Activated T-cell treated with anti-CD3 and anti-CD28 coated beads, Interleukin-2, amount 50 U/mL, for 1 hour (primary cell): ENCODE measurements at regions not wholly inside any gene's neighbourhood (a gene's known extent, or its start where the extent isn't known, plus 50 kb on each side); places are given as distances from the start of the nearest gene placed in this dataset.

Experiments used
- DNase-seq: peaks from one replicate; pipeline ENCODE4 v3.0.0-alpha.2; 2020

DNA sequence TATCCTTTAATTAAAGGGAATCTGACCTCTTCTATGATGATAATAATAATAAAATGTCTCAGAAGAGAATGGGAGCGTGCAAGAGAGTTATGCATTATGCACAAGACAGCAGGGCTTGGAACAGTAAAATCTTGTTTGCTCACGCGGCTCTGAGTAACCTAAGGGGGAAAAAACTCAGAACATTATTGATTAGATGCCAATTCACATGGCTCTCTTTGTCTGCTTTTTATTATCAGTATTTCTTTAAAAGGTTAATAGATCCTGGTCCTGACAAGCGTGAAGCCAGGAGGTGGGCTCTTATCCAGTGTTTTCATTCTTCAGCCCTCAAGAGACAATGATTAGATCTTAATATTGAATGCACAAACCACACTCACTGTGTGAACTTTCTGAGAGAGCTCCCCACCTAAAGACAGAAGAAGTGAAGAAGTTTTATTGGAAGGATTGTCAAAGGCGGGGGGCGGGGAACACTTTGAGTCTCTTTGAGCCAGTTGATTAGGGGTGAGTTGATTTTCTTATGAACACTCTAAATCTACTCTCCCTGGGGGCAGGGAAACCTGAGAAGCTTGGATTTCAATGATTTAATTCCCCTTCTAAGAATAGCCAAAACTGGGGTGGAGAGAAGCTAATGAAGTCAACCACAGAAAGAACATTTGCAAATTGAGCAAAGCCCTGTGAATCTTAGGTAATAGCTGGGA, 127.5 kb upstream of the CTAGE1 start:
- no peak for DNase-seq

DNA sequence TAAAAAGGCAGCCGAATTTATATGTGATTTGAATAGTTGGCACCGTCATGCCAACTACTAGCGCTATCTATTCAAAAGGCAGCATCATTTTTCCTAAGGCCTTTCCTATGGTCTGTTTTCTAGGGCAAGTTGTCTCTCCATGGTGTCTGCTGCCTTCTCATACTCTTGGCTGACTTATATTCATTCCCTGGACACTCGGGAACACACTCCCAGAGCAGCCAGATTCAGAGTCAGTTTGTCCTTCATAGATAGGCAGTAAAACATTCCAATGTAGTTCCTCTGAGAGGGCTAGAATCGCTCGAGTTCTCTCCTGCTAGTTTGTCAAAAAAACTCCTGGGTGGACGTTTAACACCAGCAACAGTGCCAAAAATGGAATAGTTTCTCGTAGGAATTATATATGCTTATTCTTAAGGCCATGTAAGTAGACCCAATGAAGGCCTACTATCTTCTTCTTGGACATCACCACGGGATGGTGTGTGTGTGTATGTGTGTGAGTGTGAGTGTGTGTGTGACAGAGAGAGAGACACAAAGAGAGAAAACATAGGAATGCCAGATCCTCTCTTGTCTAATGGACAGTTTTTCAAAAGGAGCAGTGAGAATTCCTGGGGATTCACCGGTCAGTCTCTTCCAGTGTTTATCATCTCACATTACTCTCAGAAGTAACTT, 129.3 kb upstream of the CTAGE1 start:
- no peak for DNase-seq

DNA sequence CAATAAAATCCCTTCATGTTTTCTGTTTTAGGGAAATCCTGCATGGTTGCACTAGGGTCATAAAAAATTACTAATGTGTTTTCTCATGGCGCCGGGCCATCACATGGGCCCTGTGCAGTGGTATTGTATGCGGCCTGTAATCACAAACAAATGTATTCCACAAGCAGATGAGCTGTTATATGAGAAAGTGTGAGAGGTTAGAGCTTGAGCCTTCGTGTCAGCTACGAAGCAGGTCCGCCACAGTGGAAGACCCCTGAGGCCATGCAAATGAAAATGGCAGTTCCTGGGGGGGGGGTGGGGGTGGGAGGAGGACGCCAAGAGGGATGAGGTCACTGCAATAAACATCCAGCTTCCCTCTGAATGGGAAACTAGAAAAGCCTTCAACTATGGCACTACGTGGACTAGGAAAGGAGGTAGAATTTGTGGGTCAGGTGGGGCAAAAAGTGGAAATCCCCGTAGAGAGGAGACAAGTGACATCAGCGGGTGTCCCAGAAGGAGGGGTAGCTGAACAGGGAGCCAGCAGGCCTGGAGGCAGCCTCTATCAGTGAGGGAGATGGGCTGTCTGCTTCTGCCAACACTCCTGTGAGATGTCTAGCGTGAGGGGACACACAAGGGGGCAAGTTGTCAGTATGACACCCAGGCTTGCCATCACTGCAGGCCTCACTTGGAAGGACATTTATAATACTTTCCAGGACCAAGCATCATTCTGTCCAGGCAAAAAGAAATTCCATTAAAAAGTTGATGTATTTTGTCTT, 130.3 kb upstream of the CTAGE1 start:
- DNase-seq, result no peak

DNA sequence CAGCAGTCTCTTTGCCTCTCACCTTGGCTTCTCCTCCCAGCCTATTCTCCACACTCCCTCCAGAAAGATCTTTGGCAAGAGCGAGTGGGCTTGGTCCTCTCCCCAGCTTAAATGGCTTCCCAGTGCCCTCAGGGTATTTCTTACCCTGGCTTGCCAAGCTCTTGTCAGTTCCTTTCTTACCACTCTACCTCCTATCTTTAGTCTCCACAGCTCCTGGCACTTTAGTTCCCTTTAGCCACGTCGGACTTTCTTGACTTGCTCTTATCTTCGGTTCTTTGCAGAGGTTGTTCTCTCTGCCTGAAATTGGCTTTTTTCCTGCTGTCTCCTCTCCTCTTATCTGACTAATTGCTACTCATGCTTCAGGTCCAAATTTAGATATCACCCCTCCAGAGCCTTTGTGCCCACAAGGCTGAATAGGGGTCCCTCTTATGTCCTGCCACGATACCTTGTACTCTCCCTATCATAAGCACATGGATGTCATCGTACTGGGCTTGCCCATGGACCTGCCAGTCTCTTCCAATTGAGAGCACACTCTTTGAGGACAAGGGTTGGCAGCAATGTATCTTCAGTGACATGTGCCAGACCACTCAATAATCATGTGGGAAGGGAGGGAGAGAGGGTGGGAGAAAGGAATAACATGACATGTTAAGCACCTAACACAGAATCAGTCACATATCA, 131.7 kb upstream of the CTAGE1 start:
- DNase-seq, result no peak

DNA sequence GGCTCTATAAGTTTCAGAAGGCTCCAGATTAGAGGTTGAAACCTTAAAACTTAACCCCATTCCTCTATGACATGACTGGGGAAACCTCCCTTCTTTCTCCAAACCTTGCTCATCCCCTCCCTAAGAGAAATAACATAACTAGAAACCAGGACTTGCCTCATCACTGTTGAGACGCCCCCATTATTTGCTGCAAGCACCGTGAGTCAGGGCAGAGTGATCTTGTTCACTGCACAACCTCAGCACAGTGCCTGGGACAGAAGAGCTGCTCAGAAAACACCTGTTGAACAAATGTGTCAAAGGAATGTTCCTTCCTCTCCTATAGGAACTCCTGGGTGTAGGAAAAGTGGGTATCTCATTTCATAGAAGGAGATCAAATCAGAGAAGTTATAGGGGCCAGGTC, 132.7 kb upstream of the CTAGE1 start:
- DNase-seq, result no peak

DNA sequence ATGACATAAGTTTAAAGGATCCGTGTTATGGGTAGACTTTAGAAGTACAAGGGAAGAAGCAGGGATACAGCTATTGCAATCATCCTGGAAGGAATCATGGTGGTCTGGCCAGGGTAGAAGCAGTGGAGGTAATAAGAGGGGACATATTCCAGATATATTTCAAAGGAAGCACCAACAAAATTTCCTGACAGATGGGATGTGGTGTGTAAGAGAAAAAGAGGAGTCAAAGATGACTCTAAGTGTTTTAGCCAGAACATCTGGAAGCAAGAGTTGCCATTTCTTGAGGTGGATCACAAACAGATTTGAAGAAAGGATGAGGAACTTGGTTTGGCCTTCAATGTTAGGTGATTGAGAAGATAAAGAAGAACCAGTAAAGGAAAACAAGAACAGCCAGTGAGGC, 133.1 kb upstream of the CTAGE1 start:
- DNase-seq, result no peak

DNA sequence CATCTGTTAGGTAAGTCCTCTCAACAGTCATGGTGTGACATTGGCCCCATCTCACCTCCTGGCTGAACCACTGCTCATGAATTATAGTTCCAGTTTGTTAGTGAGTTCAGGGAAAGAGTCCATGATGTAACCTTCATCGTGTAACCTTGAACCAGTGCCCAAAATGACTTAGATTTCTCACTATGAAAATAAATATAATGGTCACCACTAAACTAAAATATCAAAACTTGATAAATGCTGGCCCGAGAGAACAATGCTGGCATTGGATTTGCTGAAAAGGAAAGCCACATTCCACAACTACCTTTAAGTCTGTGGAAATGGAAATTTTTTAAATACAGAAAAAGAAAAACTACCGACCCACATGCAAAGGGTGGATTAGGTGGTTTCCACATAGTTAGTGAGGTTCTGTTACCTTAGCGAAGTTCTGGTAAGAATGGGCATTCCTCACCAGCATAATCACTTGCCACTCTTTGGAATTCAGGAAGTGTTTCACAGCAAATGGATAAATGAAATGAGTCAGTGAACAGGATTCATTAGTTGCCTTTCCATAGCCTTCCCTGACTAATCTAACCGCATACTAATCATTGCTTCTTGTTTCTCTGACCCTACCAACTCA, 133.9 kb upstream of the CTAGE1 start:
- DNase-seq, result no peak

DNA sequence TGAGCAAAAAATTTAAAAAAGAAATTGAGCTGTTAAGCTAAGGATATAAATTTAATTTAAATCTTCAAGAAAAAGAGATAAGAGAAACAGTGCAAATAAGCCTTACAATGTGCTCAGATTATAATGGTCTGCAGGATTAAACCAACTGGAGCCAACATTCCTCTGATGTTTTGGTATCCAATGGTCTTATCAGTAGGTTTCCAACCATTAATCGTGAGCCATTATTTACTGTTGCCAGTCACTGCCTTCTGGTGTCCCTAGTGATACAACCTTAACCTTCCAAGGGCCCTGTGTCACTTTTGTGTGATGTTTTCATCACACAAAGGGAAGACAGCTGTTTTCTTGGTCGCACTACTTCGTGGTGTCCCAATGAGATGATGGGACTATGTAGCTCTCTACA, 134.5 kb upstream of the CTAGE1 start:
- DNase-seq, result no peak

DNA sequence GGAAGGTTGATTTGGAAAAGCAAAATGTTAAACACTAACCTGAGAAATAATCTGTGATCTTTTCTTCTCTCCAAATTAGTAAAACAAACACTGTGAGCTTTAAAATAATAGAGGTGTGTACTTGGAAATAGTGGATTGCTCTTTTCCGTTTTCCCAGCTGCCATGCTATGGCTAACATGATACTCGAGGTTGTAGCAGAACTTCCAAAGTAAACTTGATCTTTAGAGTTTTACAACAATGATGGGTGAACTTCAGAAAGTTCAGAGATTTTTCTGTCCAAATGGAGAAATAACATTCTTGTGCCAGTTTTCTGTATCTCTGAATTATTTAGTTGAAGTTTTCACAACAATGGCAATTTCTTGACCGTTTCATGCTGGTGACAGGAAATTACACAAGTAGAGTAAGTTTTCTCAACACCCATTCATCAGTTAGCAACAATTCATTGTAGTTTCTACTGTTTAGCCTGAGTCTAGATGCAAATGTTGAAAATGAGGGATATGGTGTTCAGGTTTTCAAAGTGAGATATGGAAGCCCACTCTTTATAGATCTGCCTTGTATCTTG, 135.3 kb upstream of the CTAGE1 start:
- DNase-seq, result no peak

DNA sequence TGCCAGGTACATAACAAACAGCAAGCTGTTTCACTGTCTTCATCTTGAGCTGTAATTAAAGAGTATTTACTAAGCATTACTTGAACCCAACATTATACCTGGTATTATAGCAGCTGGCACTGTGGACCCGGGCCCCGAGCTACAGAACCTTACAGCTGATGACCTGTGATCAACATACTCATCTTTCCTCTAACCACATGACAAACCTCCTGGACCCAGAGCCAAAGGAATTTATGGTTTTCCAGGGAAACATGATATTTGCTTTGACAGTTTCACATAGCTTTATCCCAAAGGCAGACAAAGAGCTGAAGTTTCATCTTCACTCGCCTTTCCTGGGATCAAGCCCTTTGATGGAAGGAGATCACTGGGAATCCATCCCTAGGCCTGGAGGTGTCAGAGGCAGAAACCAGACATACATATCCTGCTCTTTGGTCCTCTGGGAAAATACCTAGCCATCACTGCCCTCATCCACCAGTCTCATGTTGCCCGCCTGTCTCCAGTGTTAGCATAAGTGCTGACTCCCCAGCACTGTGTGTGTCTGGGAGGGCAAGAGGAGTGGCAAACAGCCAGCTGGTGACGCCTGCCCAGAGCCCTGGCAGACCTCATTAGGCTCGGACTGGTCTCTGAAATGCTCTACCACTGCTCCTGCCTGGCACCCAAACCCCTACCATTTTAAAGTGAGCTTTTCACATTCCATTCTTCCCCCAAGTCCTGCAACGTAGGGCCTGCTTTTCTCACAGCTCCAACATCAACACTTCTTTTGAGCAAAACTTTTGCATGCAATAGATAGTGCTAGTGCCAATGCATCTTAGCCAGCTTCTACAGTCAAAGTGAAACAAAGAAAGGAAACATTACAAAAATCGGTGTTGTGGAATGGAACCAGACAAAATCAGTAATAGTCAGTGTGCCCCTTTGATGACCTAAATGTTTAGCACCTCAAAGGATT, 138.8 kb upstream of the CTAGE1 start:
- no peak for DNase-seq

DNA sequence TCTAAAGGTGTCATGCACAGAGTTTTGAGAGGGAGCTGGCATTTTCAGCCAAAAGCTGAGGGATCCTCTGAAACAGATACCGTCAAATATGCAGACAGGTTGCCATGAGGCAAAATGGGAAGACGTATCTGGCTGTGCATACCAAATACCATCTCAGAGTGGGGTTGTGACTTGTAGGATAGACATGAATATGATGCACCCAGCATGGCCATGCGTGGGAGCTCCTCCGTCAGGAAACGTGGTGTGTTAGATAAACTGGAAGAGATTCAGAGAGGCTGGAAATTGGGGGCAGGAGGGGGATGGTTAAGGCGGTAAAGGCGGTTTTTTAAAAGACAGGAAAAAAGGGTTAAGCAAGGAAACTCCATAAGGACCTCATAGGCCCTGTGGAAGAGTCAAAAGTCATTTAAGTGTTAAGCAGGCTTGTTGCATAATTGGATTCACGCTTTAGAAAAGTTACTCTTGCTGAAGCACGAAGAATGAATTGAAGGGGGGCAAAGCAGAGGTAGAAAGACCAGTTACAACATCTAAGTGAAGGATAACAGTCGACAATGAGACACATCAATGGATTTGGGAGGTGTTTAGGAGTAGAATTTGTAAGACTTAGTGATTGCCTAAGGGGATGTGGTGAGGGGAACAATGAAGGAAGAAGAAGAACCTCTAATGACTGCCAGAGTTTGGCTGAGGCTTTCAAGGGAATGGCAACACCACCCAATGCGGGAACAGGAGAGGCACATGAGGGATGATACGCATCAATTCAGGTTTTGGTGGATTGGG, 139.6 kb upstream of the CTAGE1 start:
- no peak for DNase-seq

DNA sequence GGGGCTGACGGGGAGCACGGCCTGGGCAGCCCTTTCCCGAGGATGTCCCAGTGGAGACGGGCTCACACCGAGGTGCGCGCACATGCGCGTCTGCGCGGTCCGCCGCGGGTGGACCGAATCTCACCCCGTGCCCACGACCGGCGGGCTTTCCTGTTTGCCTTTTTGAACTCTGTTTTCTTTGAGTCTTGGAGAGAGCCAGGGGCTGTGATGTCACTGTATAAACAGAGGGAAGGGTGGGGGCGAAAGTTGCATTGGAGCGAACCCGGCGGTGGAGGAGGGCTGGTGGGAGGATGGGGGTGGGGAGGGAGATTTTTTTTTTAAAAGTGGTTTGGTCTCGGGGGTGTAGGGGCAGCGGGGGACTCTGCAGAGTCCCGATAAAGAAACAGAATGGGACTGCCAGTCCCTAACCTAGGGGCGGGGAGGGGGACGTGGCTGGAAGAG, 141.2 kb upstream of the CTAGE1 start:
- DNase-seq, result no peak

DNA sequence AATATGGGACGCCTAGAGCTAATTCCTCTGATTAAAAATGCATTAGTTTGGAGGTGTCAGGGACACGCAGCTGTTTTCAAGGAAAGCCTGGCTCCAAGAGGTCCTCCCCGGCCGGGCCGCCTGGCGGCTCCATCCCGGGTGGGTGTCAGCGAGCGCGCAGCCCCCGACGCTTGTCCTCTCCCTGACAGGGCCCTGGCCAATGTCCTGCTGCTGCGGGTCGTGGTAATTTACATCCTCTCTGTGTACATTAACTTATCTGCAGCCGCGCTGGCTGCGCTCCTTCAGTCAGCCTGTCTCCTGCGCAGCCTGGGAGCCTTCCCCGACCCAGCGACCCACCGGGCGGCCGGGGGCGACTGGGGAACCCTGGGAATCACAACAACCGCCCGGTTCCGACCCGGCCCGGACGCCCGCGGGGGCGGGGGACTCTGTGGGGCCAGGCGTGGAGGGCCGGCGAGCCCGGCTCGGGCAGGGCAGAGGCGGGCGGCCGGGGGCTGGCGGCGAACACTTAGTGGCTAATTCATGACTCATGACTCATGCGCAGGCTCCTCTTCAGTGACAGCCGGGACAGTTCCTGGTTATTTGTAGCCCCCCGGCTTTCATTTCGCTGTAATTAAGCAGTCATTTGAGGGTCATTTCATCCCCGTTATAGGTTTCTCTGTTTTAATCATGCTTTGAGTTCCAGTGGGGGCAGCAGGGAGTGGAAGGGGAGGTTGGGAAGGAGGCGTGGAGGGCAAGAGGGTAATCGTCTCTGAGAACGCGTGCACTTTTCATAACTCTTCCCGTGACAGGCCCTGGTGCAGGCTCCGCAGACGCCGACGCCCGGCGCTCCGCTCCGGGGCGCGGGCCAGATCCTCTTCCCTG, 141.9 kb upstream of the CTAGE1 start:
- peak; percentile 25 for DNase-seq

DNA sequence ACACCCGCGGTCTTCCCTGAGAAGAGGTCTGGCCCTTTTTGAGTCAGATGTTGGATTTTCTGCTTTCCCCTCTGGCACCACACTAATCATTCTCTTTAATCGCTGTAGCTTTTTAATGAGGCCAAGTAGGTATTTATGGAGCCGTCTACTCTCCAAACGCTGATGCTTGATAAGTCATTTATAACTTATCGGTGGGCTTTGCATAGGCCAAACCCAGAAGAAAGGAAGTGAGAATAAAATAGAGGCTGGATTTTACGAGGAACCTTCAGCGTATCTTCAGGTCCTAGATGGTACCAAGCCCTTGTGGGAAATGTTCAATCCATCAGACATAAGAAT, 142.5 kb upstream of the CTAGE1 start:
- DNase-seq, result no peak

DNA sequence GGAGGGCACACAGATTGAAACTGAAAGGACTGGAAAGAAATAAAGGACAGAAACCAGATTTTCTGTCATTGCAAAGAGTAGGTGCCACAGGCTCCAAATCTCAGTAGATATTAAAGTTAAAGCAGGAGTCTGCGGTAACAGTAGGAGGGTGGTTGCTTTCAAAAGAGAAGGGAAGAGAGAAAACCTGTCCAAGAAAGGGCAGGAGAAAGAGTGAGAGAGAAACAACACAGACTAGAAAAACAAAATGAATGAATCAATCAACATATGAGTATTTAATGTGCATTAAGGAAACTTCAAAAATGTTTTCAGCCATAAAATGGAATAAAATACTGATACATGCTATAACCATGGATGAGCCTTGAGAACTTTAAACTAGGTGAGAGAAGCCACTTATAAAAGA, 143.1 kb upstream of the CTAGE1 start:
- no peak for DNase-seq

DNA sequence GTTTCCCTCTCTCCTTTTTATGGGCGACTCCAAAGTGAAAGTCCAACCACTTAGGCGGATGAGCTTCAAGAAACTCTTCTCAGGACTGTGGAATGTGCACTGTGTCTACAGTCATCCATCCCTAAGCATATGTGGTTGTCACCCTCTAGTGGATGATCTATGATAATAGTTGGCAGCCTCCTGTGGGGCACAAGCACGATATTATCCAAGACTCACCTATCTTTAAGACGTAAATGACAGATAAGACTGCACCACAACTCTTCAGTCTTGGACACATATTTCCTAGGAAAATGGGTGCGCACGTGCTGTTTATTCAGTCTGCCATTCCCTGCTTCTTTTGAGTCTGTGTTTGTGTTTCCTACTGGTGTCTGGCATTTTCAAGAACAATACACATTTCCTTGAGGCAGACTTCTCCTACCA, 145.5 kb upstream of the CTAGE1 start:
- DNase-seq, result no peak

DNA sequence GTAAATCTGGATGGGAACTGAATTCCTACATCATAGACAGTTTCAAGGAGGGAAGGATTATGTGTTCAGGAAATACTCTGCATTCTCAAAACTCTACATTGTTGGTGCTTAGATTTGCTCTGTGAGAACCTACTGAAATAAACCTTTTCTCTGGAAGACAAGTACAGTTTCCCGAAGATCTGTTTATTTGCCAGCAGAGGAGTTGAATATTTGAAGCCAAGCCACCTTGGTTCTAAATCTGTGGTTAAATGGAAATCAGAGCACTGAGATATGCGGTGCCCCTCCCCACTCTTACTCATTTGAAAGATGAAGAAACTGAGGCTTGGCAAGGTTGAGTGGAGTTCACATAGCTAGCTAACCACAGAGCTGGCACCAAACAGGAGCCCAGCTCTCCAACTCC, 146.3 kb upstream of the CTAGE1 start:
- no peak for DNase-seq

DNA sequence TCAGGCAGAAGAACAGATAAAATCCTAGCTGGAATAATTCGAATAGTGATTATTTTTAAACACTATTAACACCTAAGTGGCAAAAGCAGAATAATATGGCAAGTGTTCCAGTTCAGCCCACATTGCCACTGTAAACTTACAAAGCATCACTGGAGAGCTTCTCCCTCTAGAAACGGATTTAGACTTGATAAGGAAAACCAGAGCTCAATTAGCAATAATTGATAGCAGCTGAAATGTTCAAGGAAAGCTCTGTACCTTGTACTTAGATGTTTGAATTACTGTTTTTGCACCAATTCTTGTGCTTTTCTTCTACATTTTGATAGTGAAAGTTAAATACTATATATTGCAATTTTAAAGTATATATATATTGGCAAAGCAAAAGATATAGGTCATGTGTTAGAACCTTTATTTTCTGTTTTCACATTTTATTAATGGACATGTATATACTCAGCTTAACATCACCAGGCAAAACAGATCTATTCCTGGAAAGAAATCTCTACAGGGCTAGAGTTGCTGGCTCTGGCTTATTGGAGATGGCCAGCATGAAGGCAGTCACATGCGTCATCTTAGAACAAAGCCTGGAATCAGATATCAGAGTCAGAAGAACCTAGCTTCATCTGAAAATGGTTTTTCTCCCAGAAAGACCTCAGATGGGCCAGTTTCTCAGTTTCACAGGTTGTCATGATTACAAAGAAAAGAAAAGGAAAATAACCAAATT, 149.1 kb upstream of the CTAGE1 start:
- no peak for DNase-seq

DNA sequence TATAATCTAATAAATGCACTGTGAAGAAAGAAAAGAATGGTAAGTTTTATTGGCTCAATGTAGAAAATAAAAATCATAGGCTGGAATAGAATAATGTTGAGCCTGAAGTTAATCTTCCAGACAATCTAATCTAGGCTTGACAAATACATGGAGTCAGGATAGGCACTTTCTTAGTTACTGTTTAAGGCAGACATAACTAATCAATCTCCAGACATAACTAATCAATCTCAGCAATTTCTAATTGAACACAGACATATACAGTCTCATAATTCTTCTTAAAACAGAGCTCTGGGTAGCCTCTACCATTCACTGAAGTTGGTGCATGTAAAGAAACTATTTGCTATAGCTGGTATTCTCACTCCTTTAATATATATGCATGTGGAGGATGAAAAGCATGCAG, 150.1 kb upstream of the CTAGE1 start:
- DNase-seq, result no peak
